GM12872 (cell line): ENCODE measurements at regions not wholly inside any gene's neighbourhood (a gene's known extent, or its start where the extent isn't known, plus 50 kb on each side); places are given as distances from the start of the nearest gene placed in this dataset.

Source experiments
- TF ChIP-seq, protein P1 (sequence below): IDR thresholded peaks from 3 replicates; pipeline ENCODE4 v1.5.1; 2011; ENCODE audit warnings: low read depth, mild to moderate bottlenecking, low read length, moderate library complexity; ENCODE audit not compliant: insufficient read depth

DNA sequence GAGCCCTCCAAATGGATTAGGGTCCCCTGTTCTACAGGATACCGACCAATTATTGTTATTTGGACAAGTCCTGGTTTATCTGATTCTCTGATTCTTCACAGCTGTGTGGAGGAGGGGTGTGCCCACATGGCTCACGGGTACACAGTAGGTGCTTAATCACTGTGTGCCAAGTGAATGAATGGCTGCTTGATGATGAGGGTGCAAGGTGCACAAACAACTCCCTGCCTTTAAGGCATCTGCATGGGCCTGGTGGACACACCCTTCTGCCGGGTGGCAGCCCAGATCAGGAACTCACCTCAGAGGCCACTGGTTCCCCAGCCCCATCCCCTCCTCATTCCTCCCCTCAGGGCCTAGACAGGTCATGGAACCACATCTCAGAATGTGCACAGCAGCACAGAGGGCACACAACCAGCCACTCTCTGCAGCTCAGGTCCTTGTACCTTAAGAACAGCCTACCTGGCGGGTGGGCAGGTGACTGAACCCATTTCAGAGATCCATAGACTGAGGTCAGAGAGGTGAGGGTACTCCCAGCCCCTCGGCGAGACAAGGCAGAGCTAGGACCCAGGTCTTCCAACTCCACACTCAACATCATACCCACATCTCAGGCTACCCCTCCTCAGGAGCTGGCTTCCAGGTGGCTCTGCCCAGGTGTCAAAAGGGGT is 50.3 kb downstream of the SHANK2 start:
- TF ChIP-seq, protein P1, sequence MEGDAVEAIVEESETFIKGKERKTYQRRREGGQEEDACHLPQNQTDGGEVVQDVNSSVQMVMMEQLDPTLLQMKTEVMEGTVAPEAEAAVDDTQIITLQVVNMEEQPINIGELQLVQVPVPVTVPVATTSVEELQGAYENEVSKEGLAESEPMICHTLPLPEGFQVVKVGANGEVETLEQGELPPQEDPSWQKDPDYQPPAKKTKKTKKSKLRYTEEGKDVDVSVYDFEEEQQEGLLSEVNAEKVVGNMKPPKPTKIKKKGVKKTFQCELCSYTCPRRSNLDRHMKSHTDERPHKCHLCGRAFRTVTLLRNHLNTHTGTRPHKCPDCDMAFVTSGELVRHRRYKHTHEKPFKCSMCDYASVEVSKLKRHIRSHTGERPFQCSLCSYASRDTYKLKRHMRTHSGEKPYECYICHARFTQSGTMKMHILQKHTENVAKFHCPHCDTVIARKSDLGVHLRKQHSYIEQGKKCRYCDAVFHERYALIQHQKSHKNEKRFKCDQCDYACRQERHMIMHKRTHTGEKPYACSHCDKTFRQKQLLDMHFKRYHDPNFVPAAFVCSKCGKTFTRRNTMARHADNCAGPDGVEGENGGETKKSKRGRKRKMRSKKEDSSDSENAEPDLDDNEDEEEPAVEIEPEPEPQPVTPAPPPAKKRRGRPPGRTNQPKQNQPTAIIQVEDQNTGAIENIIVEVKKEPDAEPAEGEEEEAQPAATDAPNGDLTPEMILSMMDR: no peak

DNA sequence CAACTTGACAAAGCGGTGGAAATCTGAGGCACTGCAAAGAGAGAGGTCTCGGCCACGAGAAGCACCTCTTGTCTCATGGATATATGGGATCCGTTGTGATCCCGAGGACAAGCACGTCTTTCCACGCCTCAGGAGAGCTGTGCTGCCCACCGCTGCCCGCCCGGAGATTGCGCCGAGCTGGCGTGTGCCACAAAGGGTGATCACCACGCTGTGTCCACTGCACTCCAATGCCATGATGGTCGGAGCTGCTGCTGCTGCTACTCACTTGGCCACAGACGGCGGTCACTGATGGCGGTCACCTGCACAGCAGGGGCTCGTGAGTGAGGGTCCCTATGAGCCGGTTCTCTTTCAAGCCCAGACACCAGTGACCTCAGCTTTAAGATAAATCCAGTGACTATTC is 51.1 kb downstream of the SHANK2 start:
- TF ChIP-seq, protein P1: no peak

DNA sequence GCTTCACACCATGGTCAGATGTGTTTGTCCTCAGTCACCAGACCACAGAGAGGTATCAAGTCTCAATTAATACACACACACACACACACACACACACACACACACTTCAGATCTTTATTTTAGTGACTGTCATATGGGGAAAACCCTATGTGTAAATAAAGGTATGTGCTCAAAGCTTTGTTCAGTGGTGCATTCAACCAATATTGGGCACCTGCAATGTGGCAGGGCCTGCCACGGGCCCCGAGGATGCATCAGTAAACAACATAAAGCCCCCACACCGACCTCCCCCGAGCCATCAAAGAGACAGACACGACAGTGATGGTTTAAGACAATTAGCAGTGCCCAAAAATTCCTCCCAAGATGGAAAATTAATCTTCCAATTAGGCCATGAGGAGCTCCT is 51.6 kb downstream of the SHANK2 start:
- TF ChIP-seq, protein P1: no peak

DNA sequence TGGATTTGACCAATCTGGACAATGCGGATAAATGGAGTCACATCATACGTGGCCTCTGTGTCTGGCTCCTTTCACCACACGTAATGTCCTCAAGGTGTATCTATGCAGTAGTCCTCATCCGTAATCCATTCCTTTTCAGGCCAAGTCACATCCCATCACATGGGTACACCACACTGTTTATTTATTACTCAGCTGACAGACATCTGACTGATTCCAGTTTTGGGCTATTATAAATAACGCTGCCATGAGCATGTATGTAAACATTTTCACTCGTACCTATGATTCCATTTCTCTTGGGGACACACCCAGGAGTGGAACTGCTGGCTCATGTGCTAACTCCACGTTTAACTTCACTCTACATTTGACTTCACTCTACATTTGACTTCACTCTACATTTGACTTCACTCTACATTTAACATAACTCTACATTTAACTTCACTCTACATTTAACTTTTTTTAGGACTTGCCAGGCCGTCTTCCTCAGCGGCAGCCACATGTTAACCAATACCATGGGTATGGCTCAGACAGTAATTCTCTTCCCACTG is 52.1 kb downstream of the SHANK2 start:
- TF ChIP-seq, protein P1: no peak

DNA sequence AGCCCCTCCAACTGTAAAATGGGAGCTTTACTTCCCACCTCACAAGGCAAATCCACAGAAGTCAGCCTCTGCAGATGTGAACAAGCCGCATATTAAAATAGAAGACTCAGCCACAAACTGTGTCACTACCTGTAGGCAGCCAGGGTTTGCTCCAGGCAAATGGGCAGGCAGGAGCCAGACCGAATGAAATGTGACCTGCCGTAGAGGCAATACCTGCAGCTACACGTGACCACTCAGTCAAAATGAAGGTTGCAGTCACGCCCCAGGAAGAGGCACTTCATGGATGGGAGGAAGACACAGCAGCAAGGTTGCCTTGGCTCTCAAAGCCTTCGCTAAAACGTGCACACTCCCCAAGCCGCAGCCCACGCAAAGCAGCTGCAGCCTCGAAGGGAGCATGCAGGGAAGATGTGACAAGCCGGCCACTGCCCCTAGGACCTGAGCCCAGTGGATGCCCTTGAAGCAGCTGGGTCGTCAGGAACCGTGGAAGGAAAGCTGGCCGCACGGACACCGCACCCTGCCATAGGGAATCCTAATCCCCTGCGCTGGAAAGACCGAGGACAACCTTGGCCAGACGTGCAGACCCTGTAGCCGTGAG is 53.1 kb downstream of the SHANK2 start:
- TF ChIP-seq, protein P1: no peak

DNA sequence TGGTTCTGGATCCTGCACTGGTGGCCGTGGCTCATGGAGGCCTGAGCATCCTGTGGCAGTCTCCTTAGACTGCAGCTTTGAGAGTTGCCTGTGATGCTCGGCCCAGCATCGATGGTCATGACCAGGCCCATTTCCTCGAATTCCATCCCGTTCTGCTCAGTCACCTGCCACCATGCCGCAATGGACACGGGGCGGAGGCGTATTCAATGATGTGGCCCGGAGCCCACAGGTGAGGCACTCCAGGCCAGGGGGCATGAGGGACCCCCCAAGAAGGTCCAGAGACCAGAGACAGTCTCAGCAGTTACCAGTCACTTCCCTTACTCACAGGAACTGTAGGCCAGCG is 53.6 kb downstream of the SHANK2 start:
- TF ChIP-seq, protein P1: no peak

DNA sequence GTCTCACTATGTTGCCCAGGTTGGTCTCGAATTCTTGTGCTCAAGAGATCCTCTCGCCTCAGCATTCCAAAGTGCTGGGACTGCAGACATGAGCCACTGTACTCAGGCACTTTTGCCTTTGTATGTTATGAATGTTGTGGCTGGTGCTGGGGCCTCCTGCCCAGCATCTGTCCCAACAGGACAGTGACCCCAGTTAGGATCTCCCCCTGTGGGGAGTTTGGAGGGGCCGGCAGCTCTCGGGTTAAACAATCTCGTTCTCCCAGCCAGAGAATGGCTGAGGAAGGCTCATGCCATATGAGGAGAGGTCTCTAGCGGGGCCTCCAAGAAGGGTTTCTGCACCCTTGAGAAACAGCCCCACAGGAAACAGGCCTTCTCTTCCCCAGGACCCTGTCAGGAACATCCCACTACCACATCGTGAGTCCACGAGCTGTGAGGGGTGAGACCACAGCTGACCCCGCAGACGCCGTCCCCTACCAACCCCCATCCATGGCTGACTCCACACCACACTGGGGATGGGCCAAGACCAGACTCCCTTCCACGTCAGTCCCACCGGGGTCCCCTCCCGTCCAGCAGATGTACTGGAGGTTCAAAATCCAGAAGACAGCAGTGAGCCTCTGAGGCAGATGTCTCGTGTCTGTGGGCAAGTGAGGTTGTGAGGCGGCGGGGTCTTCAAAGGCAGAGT is 54.1 kb downstream of the SHANK2 start:
- TF ChIP-seq, protein P1: no peak
